Inflammatory macrophage treated with lipopolysaccharide for 4 hours (primary cell): ENCODE measurements at regions not wholly inside any gene's neighbourhood (a gene's known extent, or its start where the extent isn't known, plus 50 kb on each side); places are given as distances from the start of the nearest gene placed in this dataset.
"Not testable (repeated sequence)": the region's sequence is repeated elsewhere in the genome, so short reads cannot be mapped to it uniquely, and the experiment has no call there.

Experiments
- DNase-seq: peaks from one replicate; pipeline ENCODE4 v3.0.0-alpha.2; 2020

- DNase-seq, result no peak
These were observed 106.1 kb upstream of the MIR17HG start for GRCh38 chr13:91241221-91241933.

GRCh38 chr13:91242652-91243051 lies 104.8 kb upstream of the MIR17HG start:
- DNase-seq, result no peak

- DNase-seq, result no peak
These were observed 102.2 kb upstream of the MIR17HG start for GRCh38 chr13:91245288-91245687.

GRCh38 chr13:91247768-91248167 lies 99.7 kb upstream of the MIR17HG start:
- DNase-seq, result peak; percentile 6

- no peak for DNase-seq
These were observed 99.2 kb upstream of the MIR17HG start for GRCh38 chr13:91248249-91248648.

GRCh38 chr13:91249370-91249769 lies 98.1 kb upstream of the MIR17HG start:
- DNase-seq, result no peak

GRCh38 chr13:91249861-91250260 lies 97.6 kb upstream of the MIR17HG start:
- DNase-seq, result no peak

- DNase-seq, result not testable (repeated sequence)
These were observed 95.9 kb upstream of the MIR17HG start for GRCh38 chr13:91251573-91251972.

- DNase-seq, result no peak
These were observed 83.0 kb upstream of the MIR17HG start for GRCh38 chr13:91264484-91264883.

GRCh38 chr13:91269237-91269636 lies 78.2 kb upstream of the MIR17HG start:
- DNase-seq, result no peak

- no peak for DNase-seq
These were observed 77.5 kb upstream of the MIR17HG start for GRCh38 chr13:91270031-91270430.

- DNase-seq, result no peak
These were observed 75.2 kb upstream of the MIR17HG start for GRCh38 chr13:91272235-91272777.

- no peak for DNase-seq
These were observed 73.8 kb upstream of the MIR17HG start for GRCh38 chr13:91273675-91274074.

- DNase-seq, result no peak
These were observed 70.3 kb upstream of the MIR17HG start for GRCh38 chr13:91277013-91277676.

GRCh38 chr13:91278291-91278690 lies 69.2 kb upstream of the MIR17HG start:
- no peak for DNase-seq

- peak; percentile 28 for DNase-seq
These were observed 68.6 kb upstream of the MIR17HG start for GRCh38 chr13:91278888-91279287.

- DNase-seq, result no peak
These were observed 66.7 kb upstream of the MIR17HG start for GRCh38 chr13:91280801-91281200.

GRCh38 chr13:91284335-91284734 lies 63.2 kb upstream of the MIR17HG start:
- no peak for DNase-seq

- no peak for DNase-seq
These were observed 61.2 kb upstream of the MIR17HG start for GRCh38 chr13:91286317-91286716.

- no peak for DNase-seq
These were observed 56.4 kb upstream of the MIR17HG start for GRCh38 chr13:91291078-91291477.

- DNase-seq, result no peak
These were observed 54.8 kb upstream of the MIR17HG start for GRCh38 chr13:91292630-91293221.

- no peak for DNase-seq
These were observed 51.6 kb upstream of the MIR17HG start for GRCh38 chr13:91295712-91296410.

GRCh38 chr13:91297503-91297902 lies 50.0 kb upstream of the MIR17HG start:
- no peak for DNase-seq
